HG03378 (cell line): ENCODE measurements at regions not wholly inside any gene's neighbourhood (a gene's known extent, or its start where the extent isn't known, plus 50 kb on each side); places are given as distances from the start of the nearest gene placed in this dataset.
"Not testable (repeated sequence)": the region's sequence is repeated elsewhere in the genome, so short reads cannot be mapped to it uniquely, and the experiment has no call there.

ENCODE experiments used
- ATAC-seq: cut with Tn5 transposase; IDR thresholded peaks from one replicate; pipeline ENCODE4 v1.9.1; 2021; ENCODE audit warnings: mild to moderate bottlenecking, moderate library complexity; ENCODE audit not compliant: unreplicated experiment

GRCh38 chr13:90568165-90568564 is 779.3 kb upstream of the MIR17HG start:
- no peak for ATAC-seq

GRCh38 chr13:90576067-90576466 is 771.4 kb upstream of the MIR17HG start:
- no peak for ATAC-seq

- ATAC-seq, result no peak
These were observed 769.8 kb upstream of the MIR17HG start for GRCh38 chr13:90577726-90578125.

- no peak for ATAC-seq
These were observed 762.1 kb upstream of the MIR17HG start for GRCh38 chr13:90585392-90585791.

GRCh38 chr13:90591260-90591926 is 756.1 kb upstream of the MIR17HG start:
- ATAC-seq, result no peak

GRCh38 chr13:90591927-90592268 is 755.6 kb upstream of the MIR17HG start:
- no peak for ATAC-seq

- ATAC-seq, result no peak
These were observed 754.5 kb upstream of the MIR17HG start for GRCh38 chr13:90592943-90593342.

GRCh38 chr13:90594681-90595080 is 752.8 kb upstream of the MIR17HG start:
- ATAC-seq, result no peak

- no peak for ATAC-seq
These were observed 741.8 kb upstream of the MIR17HG start for GRCh38 chr13:90605664-90606063.

GRCh38 chr13:90606921-90607320 is 740.6 kb upstream of the MIR17HG start:
- ATAC-seq, result not testable (repeated sequence)

- no peak for ATAC-seq
These were observed 735.1 kb upstream of the MIR17HG start for GRCh38 chr13:90612391-90612790.

- ATAC-seq, result no peak
These were observed 734.3 kb upstream of the MIR17HG start for GRCh38 chr13:90613076-90613795.

- no peak for ATAC-seq
These were observed 732.3 kb upstream of the MIR17HG start for GRCh38 chr13:90615236-90615635.

- ATAC-seq, result no peak
These were observed 731.7 kb upstream of the MIR17HG start for GRCh38 chr13:90615767-90616166.

GRCh38 chr13:90618133-90618532 is 729.4 kb upstream of the MIR17HG start:
- no peak for ATAC-seq

- no peak for ATAC-seq
These were observed 724.9 kb upstream of the MIR17HG start for GRCh38 chr13:90622541-90622940.

GRCh38 chr13:90623318-90624011 is 724.0 kb upstream of the MIR17HG start:
- ATAC-seq, result no peak

- ATAC-seq, result no peak
These were observed 719.7 kb upstream of the MIR17HG start for GRCh38 chr13:90627813-90628212.

- no peak for ATAC-seq
These were observed 719.0 kb upstream of the MIR17HG start for GRCh38 chr13:90628471-90628870.

GRCh38 chr13:90630716-90631115 is 716.8 kb upstream of the MIR17HG start:
- ATAC-seq, result no peak

- no peak for ATAC-seq
These were observed 715.3 kb upstream of the MIR17HG start for GRCh38 chr13:90632184-90632583.

- no peak for ATAC-seq
These were observed 713.6 kb upstream of the MIR17HG start for GRCh38 chr13:90633849-90634248.
